MM.1S (cell line): ENCODE measurements at regions not wholly inside any gene's neighbourhood (a gene's known extent, or its start where the extent isn't known, plus 50 kb on each side); places are given as distances from the start of the nearest gene placed in this dataset.
A peak's percentile ranks its signal among the peaks of the same experiment; 100 is the strongest.

Experiments used
- DNase-seq: peaks from one replicate; pipeline ENCODE4 v3.0.0-alpha.2; 2015
- H2AFZ ChIP-seq: fragments of 300-600 bp; sonication (generic); 2 replicates; pipeline ENCODE4 v1.6.0; 2016; ENCODE audit warnings: antibody characterized with exemption, low read length
- H3F3A ChIP-seq: fragments of 300-600 bp; sonication (generic); 2 replicates; pipeline ENCODE4 v1.6.1; 2016; ENCODE audit warnings: mild to moderate bottlenecking, antibody characterized with exemption, low read length, moderate library complexity, mixed read lengths; ENCODE audit not compliant: insufficient read depth
- H3K27ac ChIP-seq: fragments of 300-600 bp; sonication (generic); 2 replicates; pipeline ENCODE4 v1.5.1; 2016; ENCODE audit warnings: mild to moderate bottlenecking, low read length
- H3K27me3 ChIP-seq: fragments of 300-600 bp; sonication (generic); replicated peaks from 2 replicates; pipeline ENCODE4 v1.6.0; 2016; ENCODE audit warnings: low read length; ENCODE audit not compliant: insufficient read depth
- H3K36me3 ChIP-seq: fragments of 300-600 bp; sonication (generic); replicated peaks from 2 replicates; pipeline ENCODE4 v1.6.1; 2016; ENCODE audit warnings: mild to moderate bottlenecking, low read length, mixed read lengths; ENCODE audit not compliant: insufficient read depth
- H3K4me1 ChIP-seq: fragments of 300-600 bp; sonication (generic); 2 replicates; pipeline ENCODE4 v1.6.1; 2016; ENCODE audit warnings: low read length, mixed read lengths
- H3K4me2 ChIP-seq: fragments of 300-600 bp; sonication (generic); 2 replicates; pipeline ENCODE4 v1.6.0; 2016; ENCODE audit warnings: low read depth, low read length
- H3K4me3 ChIP-seq: fragments of 300-600 bp; sonication (generic); 2 replicates; pipeline ENCODE4 v1.5.1; 2016; ENCODE audit warnings: low read length, mixed read lengths
- H3K79me2 ChIP-seq: fragments of 300-600 bp; sonication (generic); 2 replicates; pipeline ENCODE4 v1.6.1; 2016; ENCODE audit warnings: mixed run types, low read length, mixed read lengths
- H3K9ac ChIP-seq: fragments of 300-600 bp; sonication (generic); 2 replicates; pipeline ENCODE4 v1.6.1; 2016; ENCODE audit warnings: low read length, mixed read lengths
- H3K9me2 ChIP-seq: fragments of 300-600 bp; sonication (generic); replicated peaks from 2 replicates; pipeline ENCODE4 v1.6.1; 2016; ENCODE audit warnings: mild to moderate bottlenecking, low read length, mixed read lengths; ENCODE audit not compliant: insufficient read depth
- H3K9me3 ChIP-seq: fragments of 300-600 bp; sonication (generic); replicated peaks from 2 replicates; pipeline ENCODE4 v1.6.1; 2016; ENCODE audit warnings: mild to moderate bottlenecking, low read length, mixed read lengths; ENCODE audit not compliant: insufficient read depth
- H4K20me1 ChIP-seq: fragments of 300-600 bp; sonication (generic); 2 replicates; pipeline ENCODE4 v1.6.1; 2016; ENCODE audit warnings: mild to moderate bottlenecking, low read length, moderate library complexity, mixed read lengths; ENCODE audit not compliant: insufficient read depth
- EZH2 ChIP-seq: fragments of 300-600 bp; sonication (generic); optimal IDR thresholded peaks from 2 replicates; pipeline ENCODE3; 2017; ENCODE audit warnings: low read depth, mild to moderate bottlenecking, antibody characterized with exemption, low read length, mixed read lengths
- EZH2phosphoT487 ChIP-seq: fragments of 300-600 bp; sonication (generic); IDR thresholded peaks from 2 replicates; pipeline ENCODE4 v1.6.1; 2018; ENCODE audit warnings: antibody characterized with exemption, low read length
- TF ChIP-seq, protein P1 (sequence below): fragments of 300-600 bp; sonication (generic); IDR thresholded peaks from 2 replicates; pipeline ENCODE4 v1.5.1; 2016; ENCODE audit warnings: antibody characterized with exemption, low read length, mixed read lengths

GRCh38 chr2:239898292-239898925 lies 126.7 kb downstream of the NDUFA10 start:
- Histone ChIP-seq H3K36me3 (no peaks in the 10 kb centered on the region), H3K4me3 (no peak overlapping the region), H3K4me2 (no peak overlapping the region), H3K79me2 (no peaks in the 10 kb centered on the region), H3K27me3 (no peaks in the 10 kb centered on the region), H2AFZ (no peak overlapping the region), H3K9ac (no peak overlapping the region), H3K27ac (no peak overlapping the region), H3F3A (no peaks in the 10 kb centered on the region), H3K9me2 (no peaks in the 10 kb centered on the region), H3K4me1 (no peaks in the 10 kb centered on the region), H3K9me3 (no peaks in the 10 kb centered on the region), H4K20me1 (no peaks in the 10 kb centered on the region)
- TF ChIP-seq, protein P1, sequence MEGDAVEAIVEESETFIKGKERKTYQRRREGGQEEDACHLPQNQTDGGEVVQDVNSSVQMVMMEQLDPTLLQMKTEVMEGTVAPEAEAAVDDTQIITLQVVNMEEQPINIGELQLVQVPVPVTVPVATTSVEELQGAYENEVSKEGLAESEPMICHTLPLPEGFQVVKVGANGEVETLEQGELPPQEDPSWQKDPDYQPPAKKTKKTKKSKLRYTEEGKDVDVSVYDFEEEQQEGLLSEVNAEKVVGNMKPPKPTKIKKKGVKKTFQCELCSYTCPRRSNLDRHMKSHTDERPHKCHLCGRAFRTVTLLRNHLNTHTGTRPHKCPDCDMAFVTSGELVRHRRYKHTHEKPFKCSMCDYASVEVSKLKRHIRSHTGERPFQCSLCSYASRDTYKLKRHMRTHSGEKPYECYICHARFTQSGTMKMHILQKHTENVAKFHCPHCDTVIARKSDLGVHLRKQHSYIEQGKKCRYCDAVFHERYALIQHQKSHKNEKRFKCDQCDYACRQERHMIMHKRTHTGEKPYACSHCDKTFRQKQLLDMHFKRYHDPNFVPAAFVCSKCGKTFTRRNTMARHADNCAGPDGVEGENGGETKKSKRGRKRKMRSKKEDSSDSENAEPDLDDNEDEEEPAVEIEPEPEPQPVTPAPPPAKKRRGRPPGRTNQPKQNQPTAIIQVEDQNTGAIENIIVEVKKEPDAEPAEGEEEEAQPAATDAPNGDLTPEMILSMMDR, result no peak
- no peak for TF ChIP-seq EZH2
- no peak for TF ChIP-seq EZH2phosphoT487
- no peak for DNase-seq

DNA sequence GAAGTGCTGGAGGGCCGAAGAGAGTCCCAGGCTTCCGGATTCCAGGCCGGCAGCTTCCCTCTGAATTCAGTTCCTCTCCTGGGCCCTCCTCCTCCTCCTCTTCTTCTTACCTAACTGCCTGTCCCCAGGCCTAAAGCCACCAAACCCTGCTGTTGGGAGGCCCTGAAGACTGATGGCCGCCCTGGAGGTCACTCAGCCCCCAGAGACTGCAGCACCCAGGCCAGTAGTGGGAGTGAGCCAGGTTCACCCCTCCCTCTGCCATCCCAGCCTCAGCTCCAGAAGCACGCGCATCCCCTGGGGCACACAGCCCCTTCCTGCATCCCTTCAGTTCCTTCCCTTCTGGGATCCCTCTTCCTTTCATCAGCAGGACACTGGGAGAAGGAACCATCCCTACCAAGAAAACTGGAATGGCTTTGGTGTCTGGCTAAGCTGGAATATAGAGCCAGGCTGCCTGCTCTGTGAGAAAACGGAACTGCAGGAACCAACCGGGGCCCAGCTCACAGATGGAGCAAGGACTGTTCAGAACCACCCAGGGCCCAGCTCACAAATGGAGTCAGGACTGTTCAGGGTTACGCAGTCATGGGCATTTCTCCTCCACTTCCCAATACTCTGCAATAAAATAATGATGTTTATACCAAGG lies 127.4 kb downstream of the NDUFA10 start:
- Histone ChIP-seq H3K4me2 (no peak overlapping the region), H4K20me1 (no peaks in the 10 kb centered on the region), H3K9me3 (no peaks in the 10 kb centered on the region), H2AFZ (no peak overlapping the region), H3F3A (no peaks in the 10 kb centered on the region), H3K79me2 (no peaks in the 10 kb centered on the region), H3K27me3 (no peaks in the 10 kb centered on the region), H3K27ac (no peak overlapping the region), H3K4me3 (no peak overlapping the region), H3K4me1 (no peaks in the 10 kb centered on the region), H3K9ac (no peak overlapping the region), H3K9me2 (no peaks in the 10 kb centered on the region), H3K36me3 (no peaks in the 10 kb centered on the region)
- TF ChIP-seq EZH2phosphoT487, result no peak
- TF ChIP-seq, protein P1, result no peak
- no peak for TF ChIP-seq EZH2
- no peak for DNase-seq

DNA sequence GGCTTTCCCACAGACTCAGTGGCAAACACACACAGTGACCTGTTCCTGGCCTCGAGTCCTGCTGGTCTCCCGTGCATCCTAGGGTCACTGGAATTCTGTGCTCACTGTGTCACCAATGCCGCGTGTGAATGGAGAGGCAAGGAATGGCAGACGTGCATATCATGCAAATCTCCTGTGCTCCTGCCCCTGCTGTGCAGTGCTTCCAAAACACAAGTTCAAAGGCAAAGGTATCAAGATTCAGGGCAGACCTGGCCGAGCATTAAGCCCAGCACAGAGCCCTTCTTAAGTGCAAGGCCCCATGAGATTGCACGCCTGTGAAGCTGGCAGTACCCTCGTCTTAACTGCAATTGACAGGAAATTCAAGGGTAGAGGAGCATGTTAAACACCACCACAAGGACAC lies 129.1 kb downstream of the NDUFA10 start:
- Histone ChIP-seq H3K36me3 (no peaks in the 10 kb centered on the region), H3K4me2 (peak overlapping the region; percentile 10; the same call in 1 of the 2 replicates), H3K9me2 (no peaks in the 10 kb centered on the region), H3F3A (no peaks in the 10 kb centered on the region), H3K27ac (no peak overlapping the region), H2AFZ (no peak overlapping the region), H3K9ac (no peak overlapping the region), H3K9me3 (no peaks in the 10 kb centered on the region), H3K4me1 (no peaks in the 10 kb centered on the region), H3K4me3 (no peak overlapping the region), H3K27me3 (no peaks in the 10 kb centered on the region), H3K79me2 (no peaks in the 10 kb centered on the region), H4K20me1 (no peaks in the 10 kb centered on the region)
- DNase-seq, result no peak
- TF ChIP-seq EZH2, result no peak
- TF ChIP-seq, protein P1, result no peak
- no peak for TF ChIP-seq EZH2phosphoT487
